ENCODE measurements at regions not wholly inside any gene's neighbourhood (a gene's known extent, or its start where the extent isn't known, plus 50 kb on each side); places are given as distances from the start of the nearest gene placed in this dataset.

GRCh38 chr3:177629276-177629675 lies 432.0 kb upstream of the TBL1XR1 start:
- TF ChIP-seq, protein P1, sequence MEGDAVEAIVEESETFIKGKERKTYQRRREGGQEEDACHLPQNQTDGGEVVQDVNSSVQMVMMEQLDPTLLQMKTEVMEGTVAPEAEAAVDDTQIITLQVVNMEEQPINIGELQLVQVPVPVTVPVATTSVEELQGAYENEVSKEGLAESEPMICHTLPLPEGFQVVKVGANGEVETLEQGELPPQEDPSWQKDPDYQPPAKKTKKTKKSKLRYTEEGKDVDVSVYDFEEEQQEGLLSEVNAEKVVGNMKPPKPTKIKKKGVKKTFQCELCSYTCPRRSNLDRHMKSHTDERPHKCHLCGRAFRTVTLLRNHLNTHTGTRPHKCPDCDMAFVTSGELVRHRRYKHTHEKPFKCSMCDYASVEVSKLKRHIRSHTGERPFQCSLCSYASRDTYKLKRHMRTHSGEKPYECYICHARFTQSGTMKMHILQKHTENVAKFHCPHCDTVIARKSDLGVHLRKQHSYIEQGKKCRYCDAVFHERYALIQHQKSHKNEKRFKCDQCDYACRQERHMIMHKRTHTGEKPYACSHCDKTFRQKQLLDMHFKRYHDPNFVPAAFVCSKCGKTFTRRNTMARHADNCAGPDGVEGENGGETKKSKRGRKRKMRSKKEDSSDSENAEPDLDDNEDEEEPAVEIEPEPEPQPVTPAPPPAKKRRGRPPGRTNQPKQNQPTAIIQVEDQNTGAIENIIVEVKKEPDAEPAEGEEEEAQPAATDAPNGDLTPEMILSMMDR (IDR thresholded peaks at IDR 0.05), result no peak
- TF ChIP-seq POLR2A (IDR thresholded peaks at IDR 0.05), result no peak
- no peak for TF ChIP-seq EP300 (IDR thresholded peaks at IDR 0.05)
- no peak for TF ChIP-seq POLR2AphosphoS5 (IDR thresholded peaks at IDR 0.05)
